ENCODE measurements at regions not wholly inside any gene's neighbourhood (a gene's known extent, or its start where the extent isn't known, plus 50 kb on each side); places are given as distances from the start of the nearest gene placed in this dataset.

DNA sequence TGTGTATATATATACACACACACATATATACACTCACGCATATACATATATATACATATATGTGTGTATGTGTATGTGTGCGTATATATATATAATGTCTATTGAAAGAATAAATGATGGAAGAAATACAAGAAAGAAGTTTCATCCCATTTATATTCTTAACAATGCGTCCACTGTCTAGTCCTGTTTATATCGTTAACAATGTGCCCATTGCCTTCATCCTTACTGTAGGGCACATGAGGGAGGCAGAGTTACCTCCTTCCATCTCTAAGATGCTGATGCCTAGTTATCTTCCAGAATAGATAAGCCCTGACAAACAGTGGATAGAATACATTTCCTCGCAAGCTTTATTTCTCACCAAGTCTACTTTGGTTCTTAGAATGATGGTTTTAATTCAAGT is 389.8 kb upstream of the SEMA6A start:
- Histone ChIP-seq H3K9me3 (no peaks in the 10 kb centered on the region), H3K27ac (no peak overlapping the region), H3K4me3 (no peak overlapping the region), H3K36me3 (no peaks in the 10 kb centered on the region), H3K27me3 (no peaks in the 10 kb centered on the region), H3K4me1 (no peaks in the 10 kb centered on the region)
- DNase-seq (ENCODE audit: extremely low spot score in 2 of 2), result no peak
- intact Hi-C loops (cut with DNase I), result no loop called here
- TF ChIP-seq POLR2A (IDR thresholded peaks at IDR 0.05) (no peak), POLR2AphosphoS5 (IDR thresholded peaks at IDR 0.05; ENCODE audit: insufficient read depth in 1 of 2, low read depth in 1 of 2) (no peak)
- TF ChIP-seq, protein P1, sequence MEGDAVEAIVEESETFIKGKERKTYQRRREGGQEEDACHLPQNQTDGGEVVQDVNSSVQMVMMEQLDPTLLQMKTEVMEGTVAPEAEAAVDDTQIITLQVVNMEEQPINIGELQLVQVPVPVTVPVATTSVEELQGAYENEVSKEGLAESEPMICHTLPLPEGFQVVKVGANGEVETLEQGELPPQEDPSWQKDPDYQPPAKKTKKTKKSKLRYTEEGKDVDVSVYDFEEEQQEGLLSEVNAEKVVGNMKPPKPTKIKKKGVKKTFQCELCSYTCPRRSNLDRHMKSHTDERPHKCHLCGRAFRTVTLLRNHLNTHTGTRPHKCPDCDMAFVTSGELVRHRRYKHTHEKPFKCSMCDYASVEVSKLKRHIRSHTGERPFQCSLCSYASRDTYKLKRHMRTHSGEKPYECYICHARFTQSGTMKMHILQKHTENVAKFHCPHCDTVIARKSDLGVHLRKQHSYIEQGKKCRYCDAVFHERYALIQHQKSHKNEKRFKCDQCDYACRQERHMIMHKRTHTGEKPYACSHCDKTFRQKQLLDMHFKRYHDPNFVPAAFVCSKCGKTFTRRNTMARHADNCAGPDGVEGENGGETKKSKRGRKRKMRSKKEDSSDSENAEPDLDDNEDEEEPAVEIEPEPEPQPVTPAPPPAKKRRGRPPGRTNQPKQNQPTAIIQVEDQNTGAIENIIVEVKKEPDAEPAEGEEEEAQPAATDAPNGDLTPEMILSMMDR (IDR thresholded peaks at IDR 0.05), result no peak

DNA sequence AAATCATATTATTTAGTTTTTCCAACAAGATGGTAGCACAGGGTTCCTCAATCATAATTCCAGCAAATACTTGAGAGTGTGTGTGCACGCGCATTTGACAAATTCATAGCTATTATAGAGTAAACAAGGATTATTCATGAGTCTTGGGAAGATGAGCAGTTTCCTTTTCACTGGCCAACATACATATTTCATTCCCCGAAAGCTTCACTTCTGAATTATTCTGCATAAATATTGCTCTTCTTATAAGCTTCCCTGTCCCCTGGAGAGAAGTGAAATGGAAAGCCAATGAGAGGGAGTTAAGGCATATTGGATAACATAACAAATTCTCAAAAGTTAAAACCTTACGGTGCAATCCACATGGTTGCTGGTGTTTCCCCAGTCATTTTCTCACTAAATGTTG is 386.4 kb upstream of the SEMA6A start:
- no peak for DNase-seq (ENCODE audit: extremely low spot score in 2 of 2)
- Histone ChIP-seq H3K4me1 (no peaks in the 10 kb centered on the region), H3K27ac (no peak overlapping the region), H3K9me3 (no peaks in the 10 kb centered on the region), H3K4me3 (no peak overlapping the region), H3K36me3 (no peaks in the 10 kb centered on the region), H3K27me3 (no peaks in the 10 kb centered on the region)
- TF ChIP-seq POLR2A (IDR thresholded peaks at IDR 0.05), result no peak
- no peak for TF ChIP-seq POLR2AphosphoS5 (IDR thresholded peaks at IDR 0.05; ENCODE audit: insufficient read depth in 1 of 2, low read depth in 1 of 2)
- TF ChIP-seq, protein P1 (IDR thresholded peaks at IDR 0.05), result no peak
- intact Hi-C loops (cut with DNase I), result no loop called here

DNA sequence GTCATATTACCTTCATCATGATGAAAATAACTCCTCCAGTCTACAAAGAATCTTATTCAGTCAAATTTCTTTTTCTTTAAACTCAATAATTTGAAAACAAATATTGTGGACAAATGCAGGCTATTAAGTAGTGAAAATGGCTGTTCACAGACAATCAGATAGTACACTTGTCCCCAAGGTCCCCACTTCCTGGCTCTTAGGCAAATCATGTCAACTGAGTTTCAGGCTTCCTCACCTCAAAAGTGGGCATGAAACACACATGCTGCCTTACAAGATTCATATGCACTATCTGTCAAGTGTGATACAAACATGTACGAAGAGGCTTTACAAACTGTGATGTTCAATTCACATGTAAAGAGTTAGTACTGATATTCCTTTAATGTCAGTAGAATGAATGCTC is 385.2 kb upstream of the SEMA6A start:
- no peak overlapping the region for H3K27ac ChIP-seq
- H3K4me3 ChIP-seq, result no peak overlapping the region
- intact Hi-C loops (cut with DNase I), result no loop called here
- H3K36me3 ChIP-seq, result no peaks in the 10 kb centered on the region
- DNase-seq (ENCODE audit: extremely low spot score in 2 of 2), result no peak
- no peaks in the 10 kb centered on the region for H3K4me1 ChIP-seq
- no peaks in the 10 kb centered on the region for H3K9me3 ChIP-seq
- no peak for TF ChIP-seq POLR2A (IDR thresholded peaks at IDR 0.05)
- no peak for TF ChIP-seq POLR2AphosphoS5 (IDR thresholded peaks at IDR 0.05; ENCODE audit: insufficient read depth in 1 of 2, low read depth in 1 of 2)
- TF ChIP-seq, protein P1 (IDR thresholded peaks at IDR 0.05), result no peak
- no peaks in the 10 kb centered on the region for H3K27me3 ChIP-seq

DNA sequence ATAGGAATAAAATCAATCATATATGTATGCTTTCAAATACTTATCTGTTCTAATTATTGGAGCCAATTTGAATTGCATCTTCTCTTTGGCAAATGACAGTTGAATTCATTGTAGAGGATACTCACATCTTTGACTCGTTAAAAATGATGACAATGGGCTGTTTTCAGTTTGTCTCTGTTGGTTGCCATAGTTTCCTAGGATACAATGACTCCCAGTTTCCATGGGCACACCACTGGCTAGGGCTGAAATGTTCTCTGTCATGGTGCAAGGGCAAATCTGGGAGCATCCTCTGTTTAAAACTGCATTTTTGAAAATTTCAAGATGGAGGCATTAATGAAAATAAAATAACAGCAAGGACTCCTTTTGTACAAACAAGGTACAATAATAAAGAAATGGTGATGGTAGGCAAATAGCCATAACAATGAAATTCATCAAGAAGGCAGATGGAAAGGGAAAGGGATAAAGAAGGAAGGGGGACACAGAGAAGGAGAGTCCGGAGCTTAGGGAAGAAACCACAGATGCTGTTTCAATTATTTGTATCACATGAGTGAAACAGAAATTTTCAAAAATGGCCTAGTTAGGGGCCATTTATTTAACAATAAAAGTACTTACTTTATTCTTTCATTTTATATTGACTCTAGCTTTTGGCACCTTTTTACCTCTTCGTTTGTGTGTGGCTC is 378.8 kb upstream of the SEMA6A start:
- no peak for DNase-seq (ENCODE audit: extremely low spot score in 2 of 2)
- Histone ChIP-seq H3K4me3 (no peak overlapping the region), H3K27me3 (no peaks in the 10 kb centered on the region), H3K36me3 (no peaks in the 10 kb centered on the region), H3K4me1 (no peaks in the 10 kb centered on the region), H3K9me3 (no peaks in the 10 kb centered on the region), H3K27ac (no peak overlapping the region)
- intact Hi-C loops (cut with DNase I), result no loop called here
- TF ChIP-seq, protein P1 (IDR thresholded peaks at IDR 0.05), result no peak
- TF ChIP-seq POLR2A (IDR thresholded peaks at IDR 0.05), result no peak
- no peak for TF ChIP-seq POLR2AphosphoS5 (IDR thresholded peaks at IDR 0.05; ENCODE audit: insufficient read depth in 1 of 2, low read depth in 1 of 2)

DNA sequence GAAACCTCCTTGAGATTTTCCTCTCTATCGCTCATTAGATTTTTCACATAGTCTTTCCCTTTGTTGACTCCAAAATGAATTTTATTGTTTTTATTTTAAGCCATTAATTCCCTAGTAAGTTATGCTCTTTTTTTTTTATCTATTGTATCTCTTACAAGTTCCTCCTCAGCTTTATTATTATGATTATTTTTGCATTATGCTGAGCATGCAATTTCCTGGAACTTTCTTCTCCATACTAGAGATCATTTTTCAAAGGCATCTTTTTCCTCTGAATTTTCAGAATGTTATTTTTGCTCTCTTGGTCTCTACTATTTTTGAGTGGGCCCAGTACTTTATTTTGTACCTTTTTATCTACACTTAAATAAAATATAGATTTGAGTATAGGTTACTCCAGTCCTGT is 376.6 kb upstream of the SEMA6A start:
- H3K4me3 ChIP-seq, result no peak overlapping the region
- no peaks in the 10 kb centered on the region for H3K9me3 ChIP-seq
- no peak overlapping the region for H3K27ac ChIP-seq
- no peaks in the 10 kb centered on the region for H3K36me3 ChIP-seq
- TF ChIP-seq, protein P1 (IDR thresholded peaks at IDR 0.05), result no peak
- no peak for TF ChIP-seq POLR2A (IDR thresholded peaks at IDR 0.05)
- no peak for TF ChIP-seq POLR2AphosphoS5 (IDR thresholded peaks at IDR 0.05; ENCODE audit: insufficient read depth in 1 of 2, low read depth in 1 of 2)
- DNase-seq (ENCODE audit: extremely low spot score in 2 of 2), result no peak
- no peaks in the 10 kb centered on the region for H3K4me1 ChIP-seq
- no peaks in the 10 kb centered on the region for H3K27me3 ChIP-seq
- intact Hi-C loops (cut with DNase I), result no loop called here

Data from vagina (tissue), 2 donors.